Fibroblast of lung (primary cell): ENCODE measurements at regions not wholly inside any gene's neighbourhood (a gene's known extent, or its start where the extent isn't known, plus 50 kb on each side); places are given as distances from the start of the nearest gene placed in this dataset.

Source experiments
- DNase-seq, 2 donors: peaks; one replicate each; pipeline versions ENCODE4 v3.0.0 to v3.0.0-alpha.2; 2010; ENCODE audit warnings: low read depth in 2 of 2
- H2AFZ ChIP-seq: 2 replicates; pipeline ENCODE4 v1.5.1; 2012; ENCODE audit warnings: low read length, control low read depth, inconsistent platforms
- H3K27ac ChIP-seq: 2 replicates; pipeline ENCODE4 v1.5.1; 2011; ENCODE audit warnings: low read length, control low read depth; ENCODE audit not compliant: insufficient read depth
- H3K27me3 ChIP-seq: 2 replicates; pipeline ENCODE4 v1.5.1; 2011; ENCODE audit warnings: mild to moderate bottlenecking, low read length; ENCODE audit not compliant: control insufficient read depth, insufficient read depth
- H3K36me3 ChIP-seq: 2 replicates; pipeline ENCODE4 v1.5.1; 2011; ENCODE audit warnings: low read length; ENCODE audit not compliant: control insufficient read depth, insufficient read depth
- H3K4me1 ChIP-seq: 2 replicates; pipeline ENCODE4 v1.5.1; 2011; ENCODE audit warnings: low read length; ENCODE audit not compliant: control insufficient read depth, insufficient read depth; ENCODE audit errors: extremely low read depth
- H3K4me2 ChIP-seq: 2 replicates; pipeline ENCODE4 v1.5.1; 2011; ENCODE audit warnings: low read length, control low read depth; ENCODE audit not compliant: insufficient read depth; ENCODE audit errors: extremely low read depth
- H3K4me3 ChIP-seq, 4 experiments: fragments of 200-600 bp in 1 of 4; sonication (generic) in 1 of 4; replicated peaks in 1 of 4; 2 replicates each; pipeline ENCODE4 v1.5.1; 2011 to 2016; ENCODE audit warnings: low read length in 4 of 4, low read depth in 3 of 4, mild to moderate bottlenecking in 3 of 4, control low read depth in 2 of 4, inconsistent platforms in 1 of 4, mixed read lengths in 1 of 4; ENCODE audit not compliant: insufficient read depth in 1 of 4; ENCODE audit errors: control extremely low read depth in 1 of 4
- H3K79me2 ChIP-seq: 2 replicates; pipeline ENCODE4 v1.5.1; 2012; ENCODE audit warnings: mild to moderate bottlenecking, low read length, inconsistent platforms; ENCODE audit not compliant: control insufficient read depth, insufficient read depth
- H3K9ac ChIP-seq: 2 replicates; pipeline ENCODE4 v1.5.1; 2011; ENCODE audit warnings: mild to moderate bottlenecking, low read length, control low read depth; ENCODE audit not compliant: insufficient read depth
- H3K9me3 ChIP-seq: 2 replicates; pipeline ENCODE4 v1.5.1; 2012; ENCODE audit warnings: low read depth, low read length; ENCODE audit not compliant: control insufficient read depth, insufficient read depth
- H4K20me1 ChIP-seq: 2 replicates; pipeline ENCODE4 v1.5.1; 2011; ENCODE audit warnings: low read length; ENCODE audit not compliant: control insufficient read depth, insufficient read depth; ENCODE audit errors: extremely low read depth
- EZH2 ChIP-seq: IDR thresholded peaks from 2 replicates; pipeline ENCODE4 v1.5.1; 2012; ENCODE audit warnings: low read length, control low read depth, mild to moderate bottlenecking; ENCODE audit errors: missing control alignments
- TF ChIP-seq, protein P1 (sequence below), 2 donors: IDR thresholded peaks in 1 of 2; conservative IDR thresholded peaks in 1 of 2; 1 replicate in 1 of 2; 2 replicates in 1 of 2; pipeline ENCODE4 v1.5.1; 2011 to 2012; ENCODE audit warnings: low read length in 2 of 2, control low read depth in 1 of 2, inconsistent platforms in 1 of 2, low read depth in 1 of 2, mild to moderate bottlenecking in 1 of 2

DNA sequence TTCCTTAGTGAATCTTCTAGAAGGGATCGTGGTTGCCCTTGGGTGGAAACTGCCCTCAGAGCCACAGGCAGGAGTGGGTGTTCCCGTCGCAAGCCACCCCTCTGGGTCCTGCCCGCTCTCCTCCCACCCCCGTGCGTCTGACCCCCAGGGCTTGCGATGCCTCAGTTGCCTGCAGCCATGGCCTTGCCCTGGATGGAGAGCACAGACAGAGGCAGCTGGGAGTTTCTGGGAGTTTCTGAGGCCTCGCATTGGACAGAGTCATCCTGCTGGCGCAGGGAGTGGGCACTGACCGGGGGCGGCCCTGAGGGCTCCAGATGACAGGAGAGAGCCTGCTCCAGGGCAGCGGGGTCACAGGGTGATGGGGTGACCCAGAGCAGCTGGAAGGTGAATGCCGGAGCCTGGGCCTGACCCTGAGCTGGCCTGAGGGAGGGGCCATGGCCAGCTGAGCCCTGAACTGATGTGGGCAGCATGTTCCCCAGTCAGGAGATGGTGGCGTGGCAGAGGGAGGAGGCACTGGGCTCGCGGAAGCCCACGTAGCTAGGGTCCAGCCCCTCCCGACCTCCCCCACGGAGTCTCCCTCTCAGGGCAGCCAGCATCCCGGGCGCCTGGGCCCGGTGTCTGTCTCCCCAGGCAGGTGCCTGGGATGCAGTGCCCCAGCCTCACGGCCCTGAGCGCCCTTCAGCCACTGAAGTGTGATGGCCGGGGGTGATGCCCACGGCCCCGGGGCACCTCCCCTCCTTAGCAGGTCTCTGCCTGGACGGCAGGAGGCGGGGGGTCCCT, 1236.2 kb downstream of the BRD1 start:
- TF ChIP-seq, protein P1, sequence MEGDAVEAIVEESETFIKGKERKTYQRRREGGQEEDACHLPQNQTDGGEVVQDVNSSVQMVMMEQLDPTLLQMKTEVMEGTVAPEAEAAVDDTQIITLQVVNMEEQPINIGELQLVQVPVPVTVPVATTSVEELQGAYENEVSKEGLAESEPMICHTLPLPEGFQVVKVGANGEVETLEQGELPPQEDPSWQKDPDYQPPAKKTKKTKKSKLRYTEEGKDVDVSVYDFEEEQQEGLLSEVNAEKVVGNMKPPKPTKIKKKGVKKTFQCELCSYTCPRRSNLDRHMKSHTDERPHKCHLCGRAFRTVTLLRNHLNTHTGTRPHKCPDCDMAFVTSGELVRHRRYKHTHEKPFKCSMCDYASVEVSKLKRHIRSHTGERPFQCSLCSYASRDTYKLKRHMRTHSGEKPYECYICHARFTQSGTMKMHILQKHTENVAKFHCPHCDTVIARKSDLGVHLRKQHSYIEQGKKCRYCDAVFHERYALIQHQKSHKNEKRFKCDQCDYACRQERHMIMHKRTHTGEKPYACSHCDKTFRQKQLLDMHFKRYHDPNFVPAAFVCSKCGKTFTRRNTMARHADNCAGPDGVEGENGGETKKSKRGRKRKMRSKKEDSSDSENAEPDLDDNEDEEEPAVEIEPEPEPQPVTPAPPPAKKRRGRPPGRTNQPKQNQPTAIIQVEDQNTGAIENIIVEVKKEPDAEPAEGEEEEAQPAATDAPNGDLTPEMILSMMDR (conservative IDR thresholded peaks at IDR 0.05 in 1 of 2, IDR thresholded peaks at IDR 0.05 in 1 of 2; ENCODE audit: low read depth in 1 of 2, low read length in 2 of 2): no peak
- no peak for TF ChIP-seq EZH2
- Histone ChIP-seq H4K20me1 (no peaks in the 10 kb centered on the region), H3K4me1 (no peaks in the 10 kb centered on the region), H3K36me3 (no peaks in the 10 kb centered on the region), H3K4me3 (no peak overlapping the region), H3K79me2 (no peaks in the 10 kb centered on the region), H3K9ac (no peak overlapping the region), H2AFZ (no peak overlapping the region), H3K27ac (no peak overlapping the region), H3K27me3 (no peaks in the 10 kb centered on the region), H3K4me2 (no peak overlapping the region), H3K9me3 (no peaks in the 10 kb centered on the region)
- no peak for DNase-seq

DNA sequence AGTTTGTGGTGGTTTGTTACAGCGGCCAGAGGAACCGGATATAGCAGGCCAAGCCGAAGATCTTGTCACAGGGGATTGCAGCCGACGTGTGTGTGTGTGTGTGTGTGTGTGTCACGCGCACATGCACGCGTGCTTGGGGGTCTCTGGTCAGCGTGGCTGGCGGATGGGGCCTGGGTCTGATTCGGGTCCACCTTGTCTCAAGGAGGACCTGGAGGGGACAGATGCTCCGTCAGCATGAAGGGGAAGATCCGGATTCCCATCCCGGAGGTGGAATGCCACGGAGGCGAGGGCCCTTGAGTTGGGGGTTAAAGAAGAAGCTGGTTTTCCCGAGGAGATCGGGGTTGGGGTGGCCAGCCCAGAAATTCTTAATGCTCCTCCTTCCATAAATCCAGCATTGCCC, 1237.8 kb downstream of the BRD1 start:
- TF ChIP-seq EZH2: no peak
- TF ChIP-seq, protein P1 (conservative IDR thresholded peaks at IDR 0.05 in 1 of 2, IDR thresholded peaks at IDR 0.05 in 1 of 2; ENCODE audit: low read depth in 1 of 2, low read length in 2 of 2): no peak
- Histone ChIP-seq H3K27me3 (no peaks in the 10 kb centered on the region), H4K20me1 (no peaks in the 10 kb centered on the region)

DNA sequence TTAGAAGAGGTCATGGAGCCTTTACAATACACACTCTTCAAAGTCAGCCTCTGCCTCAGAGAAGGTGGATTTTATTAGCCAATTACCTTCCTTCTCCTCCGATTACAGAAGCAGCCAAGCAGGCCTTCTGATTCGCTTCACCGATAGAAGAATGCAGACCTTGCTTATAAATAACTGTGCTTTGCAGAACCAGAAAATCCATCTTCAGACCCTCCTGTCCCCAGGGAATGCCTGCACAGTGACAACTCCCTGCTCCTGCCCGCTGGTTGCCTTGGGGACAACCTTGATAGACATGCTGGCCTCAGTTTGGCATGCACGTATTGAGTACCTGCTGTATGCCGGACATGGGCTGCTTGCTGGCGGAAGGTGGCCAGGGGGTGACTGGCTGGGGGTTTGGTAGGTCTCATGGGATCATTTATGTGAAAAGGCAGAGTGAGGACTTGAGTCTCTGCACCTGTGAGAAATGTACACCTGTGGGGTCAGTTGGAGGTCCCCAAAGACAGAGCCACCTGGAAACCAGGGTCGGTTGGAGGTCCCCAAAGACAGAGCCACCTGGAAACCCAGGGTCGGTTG, 1238.7 kb downstream of the BRD1 start:
- Histone ChIP-seq H3K9ac (no peak overlapping the region), H3K27me3 (no peaks in the 10 kb centered on the region), H3K9me3 (peaks cover 1% of the 10 kb centered on the region), H3K36me3 (no peaks in the 10 kb centered on the region), H3K27ac (no peak overlapping the region), H3K4me1 (no peaks in the 10 kb centered on the region), H3K79me2 (no peaks in the 10 kb centered on the region), H3K4me3 (no peak overlapping the region), H3K4me2 (no peak overlapping the region), H2AFZ (no peak overlapping the region), H4K20me1 (no peaks in the 10 kb centered on the region)
- no peak for TF ChIP-seq EZH2
- TF ChIP-seq, protein P1 (conservative IDR thresholded peaks at IDR 0.05 in 1 of 2, IDR thresholded peaks at IDR 0.05 in 1 of 2; ENCODE audit: low read depth in 1 of 2, low read length in 2 of 2): no peak
- DNase-seq: no peak

More for the DNA sequence above, 1237.8 kb downstream of the BRD1 start:
- Histone ChIP-seq H3K4me3 (no peak overlapping the region), H3K79me2 (no peaks in the 10 kb centered on the region), H3K36me3 (no peaks in the 10 kb centered on the region), H2AFZ (no peak overlapping the region), H3K9me3 (peaks cover 1% of the 10 kb centered on the region), H3K27ac (no peak overlapping the region), H3K4me1 (no peaks in the 10 kb centered on the region), H3K4me2 (no peak overlapping the region), H3K9ac (no peak overlapping the region)
- no peak for DNase-seq
